ENCODE measurements at regions not wholly inside any gene's neighbourhood (a gene's known extent, or its start where the extent isn't known, plus 50 kb on each side); places are given as distances from the start of the nearest gene placed in this dataset.

DNA sequence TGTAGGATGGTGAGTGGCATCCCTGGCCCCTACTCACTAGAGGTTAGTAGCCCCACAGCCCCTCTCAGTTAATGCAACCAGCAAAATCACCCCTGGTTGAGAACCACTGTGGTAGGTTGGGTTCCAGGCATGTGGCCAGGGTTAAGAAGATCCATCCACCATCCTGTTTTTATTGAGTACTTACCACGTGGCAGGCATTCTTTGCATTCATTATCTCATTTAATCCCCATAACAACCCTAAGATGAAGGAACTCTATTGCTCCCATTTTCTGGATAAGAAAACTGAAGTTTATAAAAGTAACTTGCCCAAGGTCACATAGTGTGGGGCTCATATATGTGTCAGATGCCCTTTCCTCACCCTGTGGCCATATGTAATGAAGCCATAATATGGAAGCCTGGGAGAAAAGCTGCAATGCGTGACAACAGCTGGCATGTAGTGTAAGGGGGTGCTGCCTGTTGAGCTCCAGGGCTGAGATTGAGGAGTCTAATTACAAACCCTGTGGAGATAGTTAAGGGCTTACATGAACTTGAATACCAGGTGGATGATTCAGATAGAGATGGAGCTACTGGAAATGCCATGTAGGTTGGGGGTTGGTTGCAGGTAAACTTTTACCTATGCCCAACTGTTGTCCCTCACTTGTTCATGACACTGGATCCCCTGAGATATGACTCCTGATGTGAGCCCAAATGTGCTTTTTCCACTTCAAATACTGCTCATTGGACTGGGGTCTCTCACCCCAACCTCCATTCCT lies 100.2 kb upstream of the PGRMC2 start:
- TF ChIP-seq MXI1 (IDR thresholded peaks at IDR 0.05; ENCODE audit: borderline replicate concordance, low read depth, low read length), result no peak
- no peak for TF ChIP-seq MAFK (IDR thresholded peaks at IDR 0.05; ENCODE audit: low read depth, low read length)
- no peak for TF ChIP-seq CTCF (conservative IDR thresholded peaks at IDR 0.05; ENCODE audit: low read depth, low read length)
- TF ChIP-seq BHLHE40 (IDR thresholded peaks at IDR 0.05; ENCODE audit: low read depth, low read length), result no peak
- TF ChIP-seq POLR2A (IDR thresholded peaks at IDR 0.05; ENCODE audit: low read depth, low read length), result no peak
- TF ChIP-seq RFX5 (IDR thresholded peaks at IDR 0.05; ENCODE audit: low read depth, low read length), result no peak
- TF ChIP-seq RCOR1 (IDR thresholded peaks at IDR 0.05; ENCODE audit: insufficient replicate concordance, low read length), result no peak
- no peak for TF ChIP-seq FOS (IDR thresholded peaks at IDR 0.05; ENCODE audit: low read depth, low read length)
- TF ChIP-seq SMC3 (IDR thresholded peaks at IDR 0.05; ENCODE audit: low read depth, low read length), result no peak
- no peak for TF ChIP-seq CHD1 (IDR thresholded peaks at IDR 0.05; ENCODE audit: low read depth, low read length)
- no peak for TF ChIP-seq MAZ (IDR thresholded peaks at IDR 0.05; ENCODE audit: borderline replicate concordance, low read depth, low read length)
- TF ChIP-seq CEBPB (IDR thresholded peaks at IDR 0.05; ENCODE audit: low read depth, low read length), result no peak
- no peak for TF ChIP-seq NFE2L2 (IDR thresholded peaks at IDR 0.05; ENCODE audit: low read depth, low read length)

Data from IMR-90 (cell line).